GM18870 (cell line): ENCODE measurements at regions not wholly inside any gene's neighbourhood (a gene's known extent, or its start where the extent isn't known, plus 50 kb on each side); places are given as distances from the start of the nearest gene placed in this dataset.

ENCODE experiments used
- ATAC-seq: cut with Tn5 transposase; IDR thresholded peaks from one replicate; pipeline ENCODE4 v1.9.1; 2021; ENCODE audit warnings: moderate library complexity; ENCODE audit not compliant: unreplicated experiment

- ATAC-seq, result no peak
These were observed 230.2 kb downstream of the CDCA7 start for GRCh38 chr2:173584676-173585458.

GRCh38 chr2:173588931-173589369 is 234.3 kb downstream of the CDCA7 start:
- no peak for ATAC-seq

- ATAC-seq, result no peak
These were observed 235.1 kb downstream of the CDCA7 start for GRCh38 chr2:173589604-173590275.

GRCh38 chr2:173590276-173590861 is 235.7 kb downstream of the CDCA7 start:
- no peak for ATAC-seq

DNA sequence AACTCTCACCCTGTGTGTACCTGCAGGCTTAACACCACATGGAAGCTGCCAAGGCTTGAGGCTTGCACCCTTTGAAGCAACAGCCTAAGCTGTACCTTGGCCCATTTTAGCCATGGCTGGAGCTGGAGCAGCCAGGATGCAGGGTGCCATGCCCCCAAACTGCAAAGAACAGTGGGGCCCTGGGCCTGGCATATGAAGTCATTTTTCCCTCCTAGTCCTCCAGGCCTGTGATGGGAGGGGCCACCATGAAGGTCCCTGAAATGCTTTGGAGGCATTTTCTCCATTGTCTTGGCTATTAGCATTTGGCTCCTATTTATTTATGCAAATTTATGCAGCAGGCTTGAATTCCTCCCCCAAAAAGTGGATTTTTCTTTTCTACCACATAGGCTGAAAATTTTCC is 238.4 kb downstream of the CDCA7 start:
- ATAC-seq, result no peak

GRCh38 chr2:173596244-173596643 is 241.6 kb downstream of the CDCA7 start:
- no peak for ATAC-seq

DNA sequence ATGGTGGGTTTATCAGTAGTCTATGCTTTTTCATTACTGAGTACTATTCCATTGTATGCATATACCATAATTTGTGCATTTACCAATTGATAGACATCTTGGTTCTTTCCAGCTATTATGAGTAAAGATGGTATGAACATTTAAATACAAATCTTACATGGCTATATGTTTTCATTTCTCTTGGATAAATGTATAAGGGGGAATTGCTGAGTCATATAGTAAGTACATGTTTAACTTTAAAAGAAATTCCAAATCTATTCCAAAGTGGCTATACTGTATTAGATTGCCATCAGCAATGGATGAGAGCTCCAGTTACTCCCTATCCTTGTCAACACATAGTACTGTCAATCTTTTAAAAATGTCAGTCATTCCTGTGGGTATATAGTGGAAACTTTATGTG is 243.9 kb downstream of the CDCA7 start:
- ATAC-seq, result no peak

- no peak for ATAC-seq
These were observed 245.2 kb downstream of the CDCA7 start for GRCh38 chr2:173599821-173600359.

- ATAC-seq, result no peak
These were observed 247.6 kb downstream of the CDCA7 start for GRCh38 chr2:173602153-173602795.

DNA sequence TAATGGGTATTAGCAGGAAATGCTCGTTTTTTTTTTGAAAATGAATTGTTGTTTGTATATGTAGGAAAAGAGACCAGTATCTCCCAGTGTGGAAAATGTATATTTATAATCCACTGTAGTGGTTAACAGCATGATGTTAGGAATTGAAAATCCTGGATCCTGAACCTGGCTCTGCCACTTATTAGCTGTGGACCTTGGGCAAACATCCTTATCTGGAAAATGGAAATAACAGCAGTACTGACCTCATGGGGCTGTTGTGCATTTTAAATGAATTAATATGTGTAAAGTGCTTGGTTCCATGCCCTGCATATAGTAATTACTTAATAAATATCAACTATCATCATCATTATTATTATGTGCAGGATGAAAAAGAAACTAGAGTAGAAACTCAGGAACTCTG is 251.3 kb downstream of the CDCA7 start:
- no peak for ATAC-seq

- ATAC-seq, result no peak
These were observed 252.1 kb downstream of the CDCA7 start for GRCh38 chr2:173606619-173607248.

GRCh38 chr2:173607606-173608311 is 253.1 kb downstream of the CDCA7 start:
- ATAC-seq, result no peak

DNA sequence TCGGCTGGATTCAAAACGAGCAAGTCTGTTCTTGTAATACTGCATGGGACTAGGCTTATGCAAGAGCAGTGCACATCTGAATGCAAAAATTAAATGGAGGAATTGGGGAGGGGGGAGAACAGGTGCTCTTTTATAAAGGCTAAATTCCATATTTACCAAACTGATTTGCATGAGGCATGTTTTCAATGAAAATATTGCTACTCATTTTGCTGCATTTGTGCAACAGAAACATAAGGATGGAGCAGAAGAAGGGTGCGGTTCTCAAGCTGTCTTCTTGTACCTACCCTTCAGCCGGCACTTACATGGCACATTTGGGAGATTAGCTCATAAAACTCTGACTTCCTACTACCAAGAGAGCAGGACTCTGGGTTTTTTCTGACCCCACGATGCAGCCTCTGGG is 256.4 kb downstream of the CDCA7 start:
- no peak for ATAC-seq

DNA sequence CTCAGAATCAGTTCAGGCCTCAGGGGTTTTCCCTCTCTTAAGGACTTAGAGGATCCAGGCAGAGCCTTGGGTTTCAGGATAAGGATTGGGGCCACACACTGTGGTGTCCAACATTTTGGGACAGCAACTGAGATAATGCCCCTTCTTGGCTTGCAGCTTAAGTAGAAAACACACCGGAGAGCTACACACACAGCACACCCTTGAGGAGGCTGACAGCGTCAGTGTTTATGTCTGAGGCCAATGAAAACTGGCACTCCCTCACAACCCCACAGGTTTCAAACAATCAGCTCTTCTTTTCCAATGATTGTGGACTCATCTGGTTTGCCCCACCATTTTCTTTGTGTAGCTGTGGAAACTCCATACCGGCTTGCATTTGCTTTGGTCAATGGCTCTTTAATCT is 257.7 kb downstream of the CDCA7 start:
- ATAC-seq, result no peak

GRCh38 chr2:173613386-173613785 is 258.7 kb downstream of the CDCA7 start:
- ATAC-seq, result no peak

DNA sequence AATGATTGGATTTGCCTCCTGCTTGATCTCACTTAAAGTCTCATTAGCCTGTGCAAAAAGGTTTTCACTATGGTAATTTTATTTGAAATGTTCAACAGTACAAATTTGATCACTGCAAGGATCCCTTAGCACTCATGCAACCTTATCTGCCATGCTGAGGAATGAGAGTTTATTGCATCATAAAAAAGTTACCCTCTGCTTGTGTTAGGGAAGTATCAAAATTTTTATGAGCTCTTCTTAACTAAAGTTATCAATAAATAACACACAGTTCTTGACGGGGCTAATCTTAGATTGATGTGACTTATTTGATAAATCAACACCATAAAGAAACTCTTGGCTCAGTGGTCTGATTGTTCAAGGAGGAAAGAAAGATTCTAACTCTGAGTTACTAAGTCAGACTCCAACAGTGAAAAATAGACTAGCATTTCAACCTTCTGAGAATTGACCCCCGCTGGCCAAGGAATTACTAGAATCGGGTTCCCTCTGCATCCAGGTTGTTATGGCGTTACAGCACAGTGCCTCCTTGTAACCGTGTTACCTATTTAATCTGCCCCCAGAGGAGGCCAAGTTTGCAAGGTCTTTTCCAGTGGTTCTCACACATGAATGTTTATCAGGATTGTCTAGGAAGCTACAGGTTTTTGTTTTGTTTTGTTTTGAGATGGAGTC is 259.7 kb downstream of the CDCA7 start:
- no peak for ATAC-seq

DNA sequence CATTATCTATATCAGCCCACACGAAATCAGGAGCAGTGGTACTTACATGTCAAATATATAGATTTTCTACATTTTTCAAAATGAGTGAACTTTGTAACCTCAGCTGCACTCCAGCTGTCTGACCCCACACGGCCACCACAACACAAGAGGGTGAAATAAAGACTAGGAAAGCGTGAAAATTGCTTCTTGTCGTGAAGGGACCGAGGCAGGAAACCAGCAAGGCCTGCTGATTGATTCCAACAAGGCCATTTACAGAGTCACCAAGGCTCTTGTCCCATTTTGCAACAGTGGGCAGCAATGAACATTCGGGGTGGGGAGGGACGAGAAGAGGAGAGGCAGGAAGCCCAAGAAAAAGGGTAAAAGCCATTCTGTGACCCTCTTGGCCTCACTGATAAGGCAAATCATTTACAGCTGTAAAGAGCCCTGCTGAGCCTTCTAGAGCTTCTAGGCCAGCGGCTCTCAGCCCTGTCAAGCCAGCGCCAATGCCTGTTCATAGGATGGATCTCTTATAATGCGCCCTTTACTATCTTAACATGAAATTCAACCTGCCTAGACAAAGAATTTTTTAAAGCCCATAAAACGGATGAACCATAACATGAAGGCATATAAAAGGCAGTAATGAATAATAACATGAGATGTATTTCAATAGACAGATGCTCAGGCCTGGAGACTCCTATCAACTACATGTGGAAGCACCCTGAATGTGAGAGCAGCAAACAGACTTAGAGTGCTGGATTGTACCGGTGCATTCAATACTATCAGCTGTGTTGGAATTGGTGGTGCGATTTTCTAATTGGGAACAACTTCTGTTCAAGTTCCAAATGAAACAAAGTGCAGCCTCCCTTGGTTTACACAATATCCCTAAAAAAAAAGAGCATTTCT is 269.0 kb downstream of the CDCA7 start:
- ATAC-seq, result no peak

GRCh38 chr2:173625315-173625714 is 270.6 kb downstream of the CDCA7 start:
- ATAC-seq, result no peak

- no peak for ATAC-seq
These were observed 274.4 kb downstream of the CDCA7 start for GRCh38 chr2:173629076-173629475.
